A673 (cell line): ENCODE measurements at regions not wholly inside any gene's neighbourhood (a gene's known extent, or its start where the extent isn't known, plus 50 kb on each side); places are given as distances from the start of the nearest gene placed in this dataset.

Source experiments
- CTCF ChIP-seq: fragments of 300-800, 200-600 bp; sonication (generic); conservative IDR thresholded peaks from 2 replicates; pipeline ENCODE4 v1.5.1; 2017; ENCODE audit warnings: low read depth, mild to moderate bottlenecking, antibody characterized with exemption, low read length, moderate library complexity, mixed read lengths
- EZH2 ChIP-seq: fragments of 200-600 bp; sonication (generic); IDR thresholded peaks from 2 replicates; pipeline ENCODE4 v1.6.1; 2017; ENCODE audit warnings: borderline replicate concordance, low read depth, mild to moderate bottlenecking, mixed read lengths, antibody characterized with exemption, low read length; ENCODE audit not compliant: poor library complexity, severe bottlenecking

GRCh38 chr10:2891770-2892124, 175.6 kb upstream of the PFKP start:
- TF ChIP-seq CTCF (no peak), EZH2 (no peak)
